Amniotic stem cell (primary cell): ENCODE measurements at regions not wholly inside any gene's neighbourhood (a gene's known extent, or its start where the extent isn't known, plus 50 kb on each side); places are given as distances from the start of the nearest gene placed in this dataset.

ENCODE experiments used
- DNase-seq: peaks from one replicate; lab custom pipeline; 2025; lab: John Stamatoyannopoulos, UW

DNA sequence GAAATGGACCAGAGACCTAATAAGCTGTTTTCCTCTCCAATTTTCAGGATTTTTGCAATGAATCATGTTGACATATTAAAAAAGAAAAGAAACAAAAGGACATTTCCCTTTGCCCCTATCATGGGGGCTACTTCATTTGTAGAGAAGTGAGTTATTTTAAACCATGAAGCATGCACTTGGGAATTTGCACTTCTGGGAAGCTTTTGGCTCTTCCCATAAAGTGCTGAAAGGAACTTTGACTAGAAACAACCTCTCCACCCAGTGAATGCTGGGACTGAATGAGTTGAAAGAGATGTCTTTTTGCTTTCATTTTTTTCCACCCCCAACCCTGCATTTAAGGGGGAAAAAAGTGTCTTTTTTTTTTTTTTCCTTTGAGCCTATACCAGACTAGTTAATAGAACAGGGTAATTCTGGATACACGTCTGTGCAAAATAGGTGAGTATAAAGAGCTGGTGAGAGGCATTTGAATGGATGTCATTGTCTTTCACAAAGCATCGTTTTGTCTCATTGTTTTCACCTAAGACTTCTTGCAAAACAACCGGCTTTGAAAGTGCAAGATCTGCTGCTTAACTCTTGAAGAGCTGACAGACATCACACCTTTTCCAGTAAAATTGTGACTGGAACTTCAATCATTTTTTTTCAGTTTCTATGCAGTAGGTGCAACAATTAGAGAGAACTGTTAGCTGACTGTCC, 138.7 kb upstream of the BACH2 start:
- no peak for DNase-seq

DNA sequence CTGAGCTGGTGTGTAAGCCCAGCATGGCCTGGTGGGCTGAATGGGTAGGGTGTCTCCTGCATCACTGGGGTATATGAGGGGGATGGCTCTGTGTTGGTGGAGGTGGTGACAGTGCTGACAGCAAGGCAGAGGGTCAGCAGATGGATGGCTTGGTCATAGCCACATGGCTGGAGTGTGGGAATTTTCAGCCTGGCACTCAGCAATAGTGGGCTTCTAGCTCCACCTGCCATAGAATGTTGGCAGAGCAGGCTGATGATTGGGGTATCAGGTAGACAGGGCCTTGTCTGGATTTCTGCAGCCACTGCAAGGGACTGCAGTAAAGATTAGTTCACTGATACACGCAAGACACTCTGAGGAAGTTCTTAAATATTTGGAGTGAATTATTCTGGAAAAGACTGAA, 137.5 kb upstream of the BACH2 start:
- no peak for DNase-seq

DNA sequence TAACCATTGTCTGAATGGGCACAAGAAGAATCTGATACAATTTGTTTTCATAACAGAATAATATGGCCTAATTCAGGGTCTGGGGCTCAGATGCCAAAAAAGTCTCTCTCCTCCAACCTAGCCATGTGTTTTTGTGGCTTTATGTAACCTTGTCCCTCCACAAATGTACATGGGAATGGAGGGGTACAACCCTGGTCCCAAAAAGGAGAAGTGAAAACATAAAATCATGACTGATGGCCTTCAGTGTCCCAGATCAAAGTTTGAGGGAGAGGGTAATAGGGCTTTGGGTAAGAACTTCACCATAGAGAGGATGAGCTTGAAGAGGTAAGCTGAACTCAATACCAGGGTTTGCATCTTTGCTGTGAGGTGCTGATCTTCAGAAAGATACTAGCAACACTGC, 136.3 kb upstream of the BACH2 start:
- DNase-seq, result no peak

DNA sequence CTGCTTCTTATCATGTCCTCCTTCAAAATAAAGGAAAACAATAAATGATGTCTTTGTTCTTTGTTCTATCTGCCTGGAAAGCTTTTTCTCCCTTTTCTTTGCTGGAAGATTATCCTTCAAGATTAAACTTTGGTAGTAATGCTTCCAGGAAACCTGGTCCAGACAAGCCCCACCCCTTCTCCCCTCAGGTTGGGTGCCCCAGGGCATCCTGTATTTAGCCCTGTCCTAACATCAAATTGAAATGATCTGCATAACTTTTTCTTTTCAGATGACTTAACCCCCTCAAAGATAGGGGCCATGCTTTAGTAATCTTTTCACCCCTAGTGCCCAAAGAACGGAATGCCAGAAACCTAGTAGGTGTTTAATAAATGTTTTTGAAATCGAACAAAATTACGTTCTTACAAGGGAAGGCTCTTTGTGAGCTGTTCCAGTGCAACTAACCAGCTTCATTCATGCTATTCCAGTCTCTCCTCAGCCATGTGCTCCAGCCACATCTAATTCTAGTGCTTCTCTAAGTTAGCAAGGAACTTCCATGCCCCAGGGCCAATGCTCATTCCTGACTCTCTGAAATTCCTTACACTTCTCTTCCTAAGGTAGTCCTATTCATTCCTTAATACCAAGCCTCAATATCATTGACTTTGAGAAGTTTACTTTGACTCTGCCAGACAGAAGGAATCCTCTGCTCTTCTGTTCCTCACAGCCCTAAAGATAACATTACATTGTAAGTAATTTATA, 135.6 kb upstream of the BACH2 start:
- DNase-seq, result no peak

DNA sequence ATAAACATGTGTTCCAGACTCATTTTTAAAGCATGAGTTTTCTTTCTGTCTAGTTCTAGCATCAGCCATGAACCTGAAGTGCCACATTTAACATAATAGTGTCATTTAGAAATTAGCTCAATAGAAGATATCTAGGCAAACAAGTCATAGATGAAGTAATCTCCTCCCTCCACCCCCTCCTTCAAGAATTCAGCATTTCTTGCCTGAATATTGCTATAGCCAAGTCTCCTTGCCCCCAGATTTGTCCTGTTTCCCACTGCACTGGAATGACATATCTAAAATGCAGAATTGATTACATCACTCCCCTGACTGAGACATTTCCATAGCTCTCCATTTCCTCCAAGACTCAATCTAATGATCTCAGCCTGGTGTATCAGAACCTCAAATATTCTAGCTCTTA, 134.9 kb upstream of the BACH2 start:
- DNase-seq, result no peak

DNA sequence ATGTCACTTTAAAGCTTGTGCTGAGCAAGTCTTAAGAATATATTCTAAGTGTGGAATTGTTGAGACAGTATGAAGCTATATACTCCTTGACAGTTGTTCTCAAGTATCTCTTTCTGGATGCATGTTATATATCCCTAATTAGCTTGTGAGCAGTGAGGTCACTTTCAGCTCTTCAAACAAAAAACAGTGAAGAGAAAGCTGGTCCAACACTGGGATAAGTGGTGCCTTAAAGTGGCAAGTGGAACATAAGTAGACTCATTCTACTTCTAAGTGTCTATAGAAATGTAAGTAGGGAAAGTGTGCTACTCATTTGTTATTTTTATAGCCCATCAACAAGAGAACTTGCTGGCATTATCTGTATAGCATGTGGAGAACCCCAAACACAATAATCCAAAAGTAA, 133.1 kb upstream of the BACH2 start:
- no peak for DNase-seq

DNA sequence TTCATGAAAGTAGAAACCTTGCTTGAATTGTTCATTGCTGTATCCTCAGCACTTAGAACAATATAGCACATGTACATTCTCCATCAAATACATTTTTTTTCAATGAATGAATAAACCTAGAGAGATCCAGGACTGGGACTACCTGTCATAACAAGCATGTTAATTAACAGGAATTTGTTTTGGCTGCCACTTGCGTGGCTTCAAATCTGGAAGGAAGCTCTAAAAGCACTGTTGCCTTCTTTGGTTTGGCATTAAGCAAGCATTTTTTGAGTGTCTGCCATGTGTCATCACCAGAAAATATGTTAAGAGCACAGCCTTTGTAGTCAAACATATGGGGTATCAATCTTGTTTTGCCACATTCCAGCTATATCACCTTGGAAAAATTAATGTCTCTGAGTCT, 131.9 kb upstream of the BACH2 start:
- no peak for DNase-seq

DNA sequence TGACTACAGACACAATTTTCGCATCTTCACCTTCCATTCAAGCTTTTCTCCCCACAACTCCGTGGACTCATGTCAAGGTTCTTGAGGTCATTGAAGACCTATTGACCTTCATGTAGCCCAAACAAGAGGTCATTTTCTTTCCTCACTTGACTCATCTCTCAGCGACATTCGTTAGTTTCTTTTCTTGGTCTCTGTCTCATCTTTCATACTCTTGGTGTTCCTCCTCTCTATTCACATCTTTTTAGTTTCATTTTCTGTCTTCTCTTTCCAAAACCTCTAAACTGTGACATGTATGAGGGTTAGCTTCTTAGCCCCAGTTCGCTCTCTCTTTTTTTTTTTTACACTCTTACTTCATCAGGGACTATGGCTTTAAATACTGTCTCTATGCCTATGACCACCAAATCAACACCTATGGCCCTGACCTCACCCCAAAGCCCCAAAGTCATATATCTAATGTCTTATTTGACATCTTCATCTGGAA, 128.6 kb upstream of the BACH2 start:
- no peak for DNase-seq

DNA sequence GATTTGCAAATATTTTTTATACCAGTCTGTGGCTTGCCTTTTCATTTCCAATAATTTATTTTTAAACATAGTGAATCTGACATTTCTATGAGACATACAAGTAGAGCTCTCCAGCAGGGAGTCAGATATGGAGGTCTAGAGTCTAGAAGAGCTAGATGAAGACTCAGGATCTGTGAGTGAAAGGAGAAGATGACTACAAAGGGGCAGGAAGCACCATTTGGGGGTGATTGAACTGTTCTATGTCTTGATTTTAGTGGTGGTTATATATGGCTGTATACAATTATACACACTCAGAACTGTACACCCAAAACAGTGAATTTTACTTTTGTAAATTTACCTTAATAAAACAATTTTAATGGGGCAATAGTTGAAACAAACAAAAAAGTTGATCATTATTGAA, 127.9 kb upstream of the BACH2 start:
- DNase-seq, result no peak

DNA sequence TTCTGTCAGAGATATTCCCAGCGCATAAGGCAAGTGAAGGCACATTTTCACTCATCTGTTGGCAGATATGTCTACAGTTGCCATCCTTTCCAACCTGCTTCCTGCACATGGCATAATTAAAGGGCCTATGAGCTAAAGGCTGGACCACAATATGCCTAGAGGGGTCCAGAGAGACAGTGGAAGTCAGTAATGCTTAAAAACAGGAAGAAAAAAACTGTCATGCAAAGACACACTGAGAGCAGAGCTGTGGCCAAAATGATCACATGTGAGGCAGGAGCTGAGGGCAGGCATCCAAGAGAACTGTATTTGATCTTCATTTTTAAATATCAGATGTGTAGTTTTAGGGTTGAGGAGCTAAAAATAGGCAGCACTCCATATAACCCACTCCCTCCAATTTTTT, 125.0 kb upstream of the BACH2 start:
- DNase-seq, result no peak

DNA sequence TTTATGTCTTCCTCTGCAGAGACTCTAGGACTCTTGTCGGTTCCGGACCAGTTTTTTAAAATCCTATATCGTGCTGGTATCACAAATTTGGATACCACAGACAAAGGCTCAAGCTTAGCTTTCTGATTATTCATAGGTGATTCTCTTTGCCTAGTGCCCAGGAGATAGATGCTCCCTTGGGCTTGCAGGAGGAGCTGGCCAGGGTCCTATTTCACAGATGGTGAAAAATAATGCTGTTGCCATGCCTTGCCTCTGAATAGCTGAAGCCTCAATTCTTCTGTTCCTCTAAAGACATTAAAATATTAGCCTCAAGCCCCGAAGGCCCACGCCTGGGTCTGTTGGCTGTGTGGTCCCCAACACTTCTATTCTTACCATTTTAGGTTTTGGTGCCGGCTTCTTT, 123.9 kb upstream of the BACH2 start:
- DNase-seq, result no peak

DNA sequence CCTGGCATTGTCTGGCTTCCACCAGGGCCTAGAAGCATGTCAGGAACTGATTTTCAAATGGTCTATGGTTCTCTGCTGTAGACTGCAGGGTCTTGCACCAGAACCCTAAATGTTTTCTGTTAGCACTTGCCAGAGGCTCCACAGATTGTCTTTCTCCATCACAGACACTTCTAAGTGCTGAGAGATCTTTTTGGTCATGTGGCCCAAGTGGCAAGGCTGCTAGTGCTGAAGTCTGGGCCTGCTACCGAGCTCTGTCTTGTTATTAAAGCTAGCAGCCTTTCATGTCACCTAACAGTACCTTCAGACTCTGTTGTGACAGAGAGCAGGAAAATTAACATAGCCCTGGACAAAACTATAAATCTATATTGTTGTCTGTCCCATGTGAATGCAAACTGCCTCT, 120.7 kb upstream of the BACH2 start:
- DNase-seq, result no peak

DNA sequence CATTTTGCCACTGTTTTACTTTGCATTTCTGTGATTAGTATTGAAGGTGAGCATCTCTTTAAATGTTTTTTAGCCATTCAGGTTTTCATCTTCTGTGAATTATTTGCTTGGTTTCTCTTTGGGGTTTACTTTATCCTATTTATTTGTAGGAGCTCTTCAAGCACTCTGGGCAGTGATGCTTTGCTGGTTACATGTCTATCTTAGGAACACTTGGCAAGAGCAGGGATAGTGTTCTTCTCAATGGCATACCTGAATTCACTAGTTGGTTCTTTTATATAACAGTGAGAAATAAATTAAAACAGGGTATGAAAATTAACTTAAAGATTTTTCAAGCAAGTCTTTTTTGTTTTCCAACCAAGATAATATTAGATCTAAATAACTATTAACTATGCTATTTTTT, 119.7 kb upstream of the BACH2 start:
- DNase-seq, result no peak

DNA sequence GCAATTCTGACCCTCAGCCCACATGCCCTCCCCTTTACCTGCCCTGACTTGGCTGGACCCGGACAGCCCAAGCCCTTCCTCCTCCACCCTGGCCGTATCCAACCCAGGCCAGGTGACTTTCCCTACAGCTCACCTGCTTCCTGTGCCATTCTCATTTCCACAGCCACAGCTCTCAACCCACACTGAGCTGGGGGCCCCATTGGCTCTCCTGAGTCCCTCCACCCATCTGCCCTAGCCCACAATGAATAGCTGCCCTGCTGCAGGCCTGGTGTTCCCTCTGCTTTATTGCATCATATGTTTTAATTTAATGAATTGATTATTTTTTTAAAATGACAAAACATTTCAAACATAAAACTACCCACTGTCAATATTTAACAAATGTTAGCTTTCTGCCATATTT, 118.5 kb upstream of the BACH2 start:
- no peak for DNase-seq

DNA sequence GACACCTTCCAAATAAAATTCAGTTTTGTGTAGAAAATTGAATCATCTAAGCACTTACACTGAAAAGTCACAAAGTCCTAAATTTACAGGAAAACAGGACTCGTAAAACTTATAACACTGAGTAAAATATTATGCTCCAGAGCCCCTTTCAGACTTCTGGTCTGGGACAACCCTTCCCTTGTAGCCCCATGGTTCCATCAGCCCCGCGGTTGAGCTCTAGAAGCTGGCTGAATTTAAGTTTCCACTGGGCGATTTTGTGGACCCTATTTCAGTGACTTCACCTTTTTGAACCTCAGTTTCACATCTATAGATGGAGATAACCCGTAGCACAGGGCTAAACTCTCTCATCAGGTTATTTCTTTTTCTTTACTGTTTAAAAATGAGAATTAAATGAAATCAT, 117.7 kb upstream of the BACH2 start:
- DNase-seq, result no peak

DNA sequence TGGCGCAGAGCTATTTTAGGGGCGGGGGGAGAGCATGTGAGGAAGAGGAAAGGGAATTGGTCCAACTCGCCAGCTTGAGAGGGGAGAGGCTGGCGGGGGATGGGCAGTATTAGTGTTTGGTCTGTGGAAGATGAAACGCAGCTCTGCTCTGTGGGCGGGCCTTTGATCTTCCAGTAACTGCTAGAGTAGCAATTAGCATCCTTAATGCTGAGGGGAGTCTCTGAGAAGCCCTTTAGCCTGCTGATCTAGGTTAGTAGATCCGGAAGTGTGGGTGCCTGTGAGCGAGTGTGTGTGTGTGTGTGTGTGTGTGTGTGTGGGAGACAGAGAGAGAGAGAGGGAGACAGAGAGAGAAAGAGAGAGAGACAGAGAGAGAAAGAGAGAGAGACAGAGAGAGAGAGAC, 117.2 kb upstream of the BACH2 start:
- no peak for DNase-seq

DNA sequence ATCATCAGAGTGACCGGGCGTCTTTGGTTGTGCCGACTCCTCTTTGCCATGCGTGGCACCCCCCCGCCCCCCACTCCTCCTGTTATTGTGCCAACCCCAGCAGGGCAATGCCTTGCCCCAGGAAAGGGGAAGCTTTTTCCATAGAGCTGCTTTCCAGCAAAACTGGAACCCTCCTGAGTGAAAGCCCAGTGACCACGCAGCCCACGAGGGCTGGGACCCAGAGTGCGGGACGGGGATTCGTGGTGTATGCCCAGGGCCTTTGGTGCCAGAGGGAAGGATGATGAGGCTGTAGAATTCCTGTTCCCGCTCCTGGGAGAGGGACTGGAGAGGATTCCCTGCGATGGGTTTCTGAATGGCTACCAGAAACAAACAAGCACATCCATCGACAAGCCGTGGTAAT, 116.8 kb upstream of the BACH2 start:
- DNase-seq, result no peak

DNA sequence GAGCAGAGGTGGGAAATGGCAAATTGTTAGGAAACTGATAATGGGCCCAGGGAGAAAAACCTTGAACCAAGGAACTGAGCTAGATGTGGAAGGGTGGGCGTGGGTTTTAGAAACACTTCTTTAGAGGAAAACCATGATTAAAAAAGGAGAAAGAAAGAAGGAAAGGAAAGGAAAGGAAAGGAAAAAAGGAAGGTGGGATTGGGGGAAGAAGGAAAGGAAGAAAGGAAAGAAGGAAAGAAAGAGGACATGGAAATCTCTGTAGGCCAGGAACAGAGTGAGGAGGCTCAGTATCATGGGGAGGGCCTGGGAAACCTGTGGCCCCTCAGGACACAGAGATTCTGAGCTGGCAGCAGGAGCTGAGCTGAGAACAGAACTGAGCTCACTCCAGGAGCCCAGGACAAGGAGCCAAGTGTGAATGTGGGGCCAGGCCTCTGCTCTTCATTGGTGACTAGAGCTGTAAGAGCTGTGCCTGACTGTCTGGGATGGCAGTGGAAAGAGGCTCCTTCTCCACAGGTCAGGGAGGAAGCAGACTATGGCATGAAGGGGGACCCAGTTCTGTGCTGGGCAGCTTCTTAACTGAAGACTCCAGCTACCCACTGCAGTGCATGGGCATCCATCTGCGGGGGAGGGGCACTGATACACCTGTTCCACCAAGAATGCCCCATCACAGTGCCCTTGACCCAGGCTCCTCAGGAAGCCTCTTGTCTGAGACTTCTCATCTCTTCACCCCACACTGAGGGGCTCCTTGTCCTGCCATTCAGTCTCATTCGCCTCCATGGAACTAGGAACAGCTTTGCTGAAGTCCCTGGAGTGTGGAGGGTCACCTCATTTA, 116.1 kb upstream of the BACH2 start:
- DNase-seq, result no peak

DNA sequence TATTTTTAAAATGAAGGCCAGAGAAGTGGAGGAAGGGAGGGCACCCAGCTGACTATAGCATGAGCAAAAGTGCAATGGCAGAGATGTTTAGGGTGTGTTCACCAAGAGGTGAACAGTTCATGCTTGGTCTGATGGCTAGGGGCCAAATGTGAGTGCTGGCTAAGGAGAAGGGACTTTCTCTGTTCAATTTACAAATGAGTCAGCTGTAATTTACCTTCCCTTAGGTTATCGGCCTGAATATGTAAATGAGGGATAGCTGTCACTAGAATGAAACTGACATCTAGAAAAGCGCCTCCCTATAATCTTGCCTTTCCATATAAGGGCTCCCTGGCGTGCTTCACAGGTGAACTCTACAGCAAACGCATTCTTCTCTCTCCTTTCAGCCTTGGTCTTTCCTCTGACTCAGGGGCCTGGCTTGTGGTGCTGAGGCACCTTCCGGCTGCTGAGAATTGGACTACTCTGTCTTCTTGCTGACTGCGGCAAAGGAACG, 114.7 kb upstream of the BACH2 start:
- no peak for DNase-seq

DNA sequence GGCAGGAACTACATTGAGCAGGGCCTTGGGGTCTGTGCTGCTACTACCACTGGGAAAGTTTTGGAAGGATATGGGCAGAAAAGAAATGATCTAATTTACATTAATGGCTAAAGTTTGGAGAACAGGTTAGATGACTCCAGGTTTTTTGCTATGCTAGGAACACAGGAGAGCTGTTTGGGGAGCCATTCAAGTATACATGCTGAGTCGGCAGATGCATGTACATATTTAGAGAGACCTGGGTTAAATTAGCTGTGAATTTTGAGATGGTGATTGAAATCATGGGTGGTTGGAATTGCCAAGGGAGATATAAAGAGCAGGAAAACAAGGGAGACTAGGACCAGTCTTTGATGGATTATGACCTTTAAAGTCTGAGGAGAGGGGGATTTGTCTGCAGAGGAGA, 113.1 kb upstream of the BACH2 start:
- no peak for DNase-seq

DNA sequence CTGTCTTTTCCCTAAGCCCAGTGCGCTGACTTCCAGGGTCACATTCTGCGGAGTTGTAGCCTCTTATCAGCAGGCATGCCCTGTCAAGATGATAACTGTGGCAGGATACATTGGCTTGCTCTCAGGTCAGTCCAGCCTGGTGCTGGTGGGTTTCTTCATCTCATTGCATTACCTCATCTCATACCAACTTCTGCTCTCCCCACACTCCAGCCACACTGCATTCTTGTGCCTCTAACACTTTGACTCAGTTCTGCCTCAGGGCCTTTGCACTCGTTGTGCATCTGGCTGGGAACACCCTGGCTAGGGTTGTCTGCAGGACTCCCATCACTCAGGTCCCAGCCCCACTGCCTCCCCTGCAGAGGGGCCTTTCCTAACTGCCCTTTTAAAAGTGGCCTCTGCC, 110.3 kb upstream of the BACH2 start:
- DNase-seq, result no peak

DNA sequence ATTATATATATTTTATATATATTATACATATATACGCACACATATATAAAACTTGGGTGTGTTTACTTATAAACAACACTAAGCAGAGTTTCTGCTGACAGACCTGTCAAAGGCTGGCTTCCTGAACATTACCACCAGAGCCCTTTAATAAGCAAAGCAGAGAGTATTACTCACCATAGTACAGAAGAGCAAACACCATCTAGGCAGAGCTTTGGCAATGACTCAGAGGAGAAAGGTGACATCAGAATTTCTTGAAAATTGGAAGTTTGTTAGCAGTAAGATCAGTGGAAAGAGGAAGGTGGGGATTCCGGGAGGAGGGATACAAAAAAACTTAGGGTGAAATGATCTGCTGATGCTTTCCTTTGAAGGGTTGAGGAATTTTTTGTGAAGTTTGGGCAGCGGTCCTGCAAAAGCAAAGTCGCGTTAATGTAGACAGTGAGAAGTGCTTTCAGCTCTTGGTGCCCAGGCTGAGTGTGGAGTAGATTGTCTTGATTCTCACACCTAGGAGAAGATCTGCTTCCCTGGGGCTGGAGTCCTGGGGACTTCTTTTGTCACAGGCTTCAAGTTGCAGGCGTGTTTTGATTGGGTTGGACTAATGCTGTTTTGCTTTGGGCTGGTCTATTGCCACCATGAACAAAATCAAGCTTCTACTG, 109.6 kb upstream of the BACH2 start:
- DNase-seq, result no peak
